Stimulated activated memory B cell treated with anti-CD40 and anti-IgM and Interleukin-4, amounts not matched to agents 10 μg/mL and 1 μg/mL and 100 μg/mL, for 72 hours (primary cell): ENCODE measurements at regions not wholly inside any gene's neighbourhood (a gene's known extent, or its start where the extent isn't known, plus 50 kb on each side); places are given as distances from the start of the nearest gene placed in this dataset.

ENCODE experiments used
- ATAC-seq: fragments of 150-1000 bp; cut with Tn5 transposase; 2 replicates; pipeline ENCODE4 v1.10.0; 2021
- H3K27ac Mint-ChIP-seq: one replicate; pipeline ENCODE4 v1.8.0; 2022; ENCODE audit warnings: mild to moderate bottlenecking, mixed read lengths
- H3K27me3 Mint-ChIP-seq: one replicate; pipeline ENCODE4 v1.8.0; 2022; ENCODE audit warnings: mixed read lengths
- H3K36me3 Mint-ChIP-seq: one replicate; pipeline ENCODE4 v1.8.0; 2022; ENCODE audit warnings: mixed read lengths
- H3K4me1 Mint-ChIP-seq: one replicate; pipeline ENCODE4 v1.8.0; 2022; ENCODE audit warnings: mixed read lengths
- H3K4me3 Mint-ChIP-seq: one replicate; pipeline ENCODE4 v1.8.0; 2022; ENCODE audit warnings: mild to moderate bottlenecking, moderate library complexity, mixed read lengths
- H3K9me3 Mint-ChIP-seq: one replicate; pipeline ENCODE4 v1.8.0; 2022; ENCODE audit warnings: mixed read lengths

GRCh38 chr6:146909376-146909775 lies 294.8 kb upstream of the STXBP5 start:
- H3K27me3 Mint-ChIP-seq: peaks cover 9% of the 10 kb centered on the region
- H3K9me3 Mint-ChIP-seq: no peaks in the 10 kb centered on the region
- H3K4me3 Mint-ChIP-seq: no peak overlapping the region
- no peaks in the 10 kb centered on the region for H3K4me1 Mint-ChIP-seq
- no peak for ATAC-seq
- no peaks in the 10 kb centered on the region for H3K36me3 Mint-ChIP-seq
- no peak overlapping the region for H3K27ac Mint-ChIP-seq

- Mint-ChIP-seq H3K9me3 (no peaks in the 10 kb centered on the region), H3K27me3 (peaks cover 9% of the 10 kb centered on the region), H3K36me3 (no peaks in the 10 kb centered on the region), H3K4me3 (no peak overlapping the region), H3K27ac (no peak overlapping the region), H3K4me1 (no peaks in the 10 kb centered on the region)
- no peak for ATAC-seq
Measured at GRCh38 chr6:146909886-146910285, 294.3 kb upstream of the STXBP5 start.

- Mint-ChIP-seq H3K4me1 (no peaks in the 10 kb centered on the region), H3K27me3 (peaks cover 9% of the 10 kb centered on the region), H3K9me3 (no peaks in the 10 kb centered on the region), H3K27ac (no peak overlapping the region), H3K4me3 (no peak overlapping the region), H3K36me3 (no peaks in the 10 kb centered on the region)
- no peak for ATAC-seq
Measured at GRCh38 chr6:146910611-146911010, 293.6 kb upstream of the STXBP5 start.

- H3K27me3 Mint-ChIP-seq: peaks cover 18% of the 10 kb centered on the region
Measured at GRCh38 chr6:146911635-146912215, 292.5 kb upstream of the STXBP5 start.

GRCh38 chr6:146912730-146913685 lies 291.2 kb upstream of the STXBP5 start:
- ATAC-seq: no peak
- H3K9me3 Mint-ChIP-seq: no peaks in the 10 kb centered on the region
- H3K27ac Mint-ChIP-seq: no peak overlapping the region
- H3K27me3 Mint-ChIP-seq: peaks cover 18% of the 10 kb centered on the region
- H3K36me3 Mint-ChIP-seq: no peaks in the 10 kb centered on the region
- no peak overlapping the region for H3K4me3 Mint-ChIP-seq
- H3K4me1 Mint-ChIP-seq: no peaks in the 10 kb centered on the region

More at GRCh38 chr6:146911635-146912215, 292.5 kb upstream of the STXBP5 start:
- Mint-ChIP-seq H3K4me1 (no peaks in the 10 kb centered on the region), H3K36me3 (no peaks in the 10 kb centered on the region), H3K9me3 (no peaks in the 10 kb centered on the region), H3K27ac (no peak overlapping the region), H3K4me3 (no peak overlapping the region)
- no peak for ATAC-seq

- no peaks in the 10 kb centered on the region for H3K9me3 Mint-ChIP-seq
- no peaks in the 10 kb centered on the region for H3K36me3 Mint-ChIP-seq
- ATAC-seq: no peak
- H3K4me1 Mint-ChIP-seq: no peaks in the 10 kb centered on the region
- peaks cover 18% of the 10 kb centered on the region for H3K27me3 Mint-ChIP-seq
- H3K27ac Mint-ChIP-seq: no peak overlapping the region
- H3K4me3 Mint-ChIP-seq: no peak overlapping the region
Measured at GRCh38 chr6:146913842-146914488, 290.3 kb upstream of the STXBP5 start.

GRCh38 chr6:146914489-146915483 lies 289.4 kb upstream of the STXBP5 start:
- Mint-ChIP-seq H3K27ac (no peak overlapping the region), H3K27me3 (peaks cover 18% of the 10 kb centered on the region), H3K4me1 (no peaks in the 10 kb centered on the region), H3K36me3 (no peaks in the 10 kb centered on the region), H3K9me3 (no peaks in the 10 kb centered on the region), H3K4me3 (no peak overlapping the region)
- ATAC-seq: no peak

GRCh38 chr6:146915671-146916127 lies 288.5 kb upstream of the STXBP5 start:
- Mint-ChIP-seq H3K27me3 (peaks cover 9% of the 10 kb centered on the region), H3K4me3 (no peak overlapping the region), H3K36me3 (no peaks in the 10 kb centered on the region), H3K27ac (no peak overlapping the region), H3K9me3 (no peaks in the 10 kb centered on the region), H3K4me1 (no peaks in the 10 kb centered on the region)
- ATAC-seq: no peak

GRCh38 chr6:146916435-146917025 lies 287.7 kb upstream of the STXBP5 start:
- no peak overlapping the region for H3K4me3 Mint-ChIP-seq
- no peaks in the 10 kb centered on the region for H3K4me1 Mint-ChIP-seq
- peaks cover 9% of the 10 kb centered on the region for H3K27me3 Mint-ChIP-seq
- no peaks in the 10 kb centered on the region for H3K36me3 Mint-ChIP-seq
- no peaks in the 10 kb centered on the region for H3K9me3 Mint-ChIP-seq
- no peak overlapping the region for H3K27ac Mint-ChIP-seq
- ATAC-seq: no peak

GRCh38 chr6:146917182-146917581 lies 287.0 kb upstream of the STXBP5 start:
- no peak for ATAC-seq
- H3K36me3 Mint-ChIP-seq: no peaks in the 10 kb centered on the region
- no peaks in the 10 kb centered on the region for H3K4me1 Mint-ChIP-seq

GRCh38 chr6:146917979-146918378 lies 286.2 kb upstream of the STXBP5 start:
- peaks cover 18% of the 10 kb centered on the region for H3K27me3 Mint-ChIP-seq
- ATAC-seq: no peak
- no peaks in the 10 kb centered on the region for H3K9me3 Mint-ChIP-seq
- H3K27ac Mint-ChIP-seq: no peak overlapping the region
- H3K4me3 Mint-ChIP-seq: no peak overlapping the region
- no peaks in the 10 kb centered on the region for H3K4me1 Mint-ChIP-seq
- no peaks in the 10 kb centered on the region for H3K36me3 Mint-ChIP-seq

More at GRCh38 chr6:146917182-146917581, 287.0 kb upstream of the STXBP5 start:
- Mint-ChIP-seq H3K27ac (no peak overlapping the region), H3K4me3 (no peak overlapping the region), H3K9me3 (no peaks in the 10 kb centered on the region), H3K27me3 (peaks cover 14% of the 10 kb centered on the region)

GRCh38 chr6:146919017-146919416 lies 285.2 kb upstream of the STXBP5 start:
- ATAC-seq: no peak
- no peak overlapping the region for H3K27ac Mint-ChIP-seq
- H3K4me1 Mint-ChIP-seq: no peaks in the 10 kb centered on the region
- H3K9me3 Mint-ChIP-seq: no peaks in the 10 kb centered on the region
- H3K36me3 Mint-ChIP-seq: no peaks in the 10 kb centered on the region
- peaks cover 18% of the 10 kb centered on the region for H3K27me3 Mint-ChIP-seq
- H3K4me3 Mint-ChIP-seq: no peak overlapping the region

GRCh38 chr6:146923205-146923833 lies 280.9 kb upstream of the STXBP5 start:
- Mint-ChIP-seq H3K4me3 (no peak overlapping the region), H3K9me3 (no peaks in the 10 kb centered on the region), H3K4me1 (no peaks in the 10 kb centered on the region), H3K27me3 (peaks cover 9% of the 10 kb centered on the region), H3K27ac (no peak overlapping the region), H3K36me3 (no peaks in the 10 kb centered on the region)
- ATAC-seq: no peak

- Mint-ChIP-seq H3K36me3 (no peaks in the 10 kb centered on the region), H3K27me3 (peaks cover 9% of the 10 kb centered on the region), H3K9me3 (no peaks in the 10 kb centered on the region), H3K4me1 (no peaks in the 10 kb centered on the region), H3K27ac (no peak overlapping the region), H3K4me3 (no peak overlapping the region)
- ATAC-seq: no peak
Measured at GRCh38 chr6:146925846-146926245, 278.4 kb upstream of the STXBP5 start.
